ENCODE measurements at regions not wholly inside any gene's neighbourhood (a gene's known extent, or its start where the extent isn't known, plus 50 kb on each side); places are given as distances from the start of the nearest gene placed in this dataset.

DNA sequence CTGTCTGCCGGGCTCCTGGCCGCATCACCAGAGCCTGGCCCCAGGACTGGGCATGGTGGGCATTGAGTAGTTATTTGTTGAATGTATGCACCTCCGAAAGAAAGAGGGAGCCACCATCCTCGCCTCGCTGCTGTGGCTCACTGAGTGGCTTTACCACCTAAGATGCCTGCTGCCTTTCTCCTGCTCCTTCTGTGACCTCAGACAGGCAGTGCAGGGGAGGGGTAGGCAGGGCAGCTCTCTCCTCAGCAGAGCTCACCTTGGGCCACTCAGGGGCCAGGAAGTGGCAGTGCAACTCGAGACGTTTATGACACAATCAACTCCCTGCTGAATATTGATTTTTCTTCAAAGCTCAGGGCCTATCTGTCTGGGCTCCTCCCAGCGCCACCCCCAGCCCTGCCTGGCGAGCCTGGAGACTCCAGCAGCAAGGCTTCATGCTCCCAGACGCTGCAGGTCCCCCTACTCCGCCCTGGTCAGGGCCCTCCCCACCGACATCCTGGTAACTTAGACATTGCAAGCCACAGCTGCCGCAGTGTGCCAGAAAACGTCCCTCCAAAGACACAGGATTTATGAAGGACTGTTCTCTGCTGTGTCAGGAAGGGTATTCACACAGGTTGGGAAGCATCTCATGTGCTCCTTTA is 84.3 kb upstream of the DIO3 start:
- TF ChIP-seq, protein P1, sequence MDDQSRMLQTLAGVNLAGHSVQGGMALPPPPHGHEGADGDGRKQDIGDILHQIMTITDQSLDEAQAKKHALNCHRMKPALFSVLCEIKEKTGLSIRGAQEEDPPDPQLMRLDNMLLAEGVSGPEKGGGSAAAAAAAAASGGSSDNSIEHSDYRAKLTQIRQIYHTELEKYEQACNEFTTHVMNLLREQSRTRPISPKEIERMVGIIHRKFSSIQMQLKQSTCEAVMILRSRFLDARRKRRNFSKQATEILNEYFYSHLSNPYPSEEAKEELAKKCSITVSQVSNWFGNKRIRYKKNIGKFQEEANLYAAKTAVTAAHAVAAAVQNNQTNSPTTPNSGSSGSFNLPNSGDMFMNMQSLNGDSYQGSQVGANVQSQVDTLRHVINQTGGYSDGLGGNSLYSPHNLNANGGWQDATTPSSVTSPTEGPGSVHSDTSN (IDR thresholded peaks at IDR 0.05): no peak
- no peak for TF ChIP-seq RCOR1 (IDR thresholded peaks at IDR 0.05; ENCODE audit: low read length)
- no peak for TF ChIP-seq NFIC (IDR thresholded peaks at IDR 0.05; ENCODE audit: borderline replicate concordance)
- TF ChIP-seq, protein P2, sequence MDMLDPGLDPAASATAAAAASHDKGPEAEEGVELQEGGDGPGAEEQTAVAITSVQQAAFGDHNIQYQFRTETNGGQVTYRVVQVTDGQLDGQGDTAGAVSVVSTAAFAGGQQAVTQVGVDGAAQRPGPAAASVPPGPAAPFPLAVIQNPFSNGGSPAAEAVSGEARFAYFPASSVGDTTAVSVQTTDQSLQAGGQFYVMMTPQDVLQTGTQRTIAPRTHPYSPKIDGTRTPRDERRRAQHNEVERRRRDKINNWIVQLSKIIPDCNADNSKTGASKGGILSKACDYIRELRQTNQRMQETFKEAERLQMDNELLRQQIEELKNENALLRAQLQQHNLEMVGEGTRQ (IDR thresholded peaks at IDR 0.05; ENCODE audit: borderline replicate concordance, low read depth, low read length): no peak
- TF ChIP-seq MEF2A (IDR thresholded peaks at IDR 0.05; ENCODE audit: borderline replicate concordance, low read depth): no peak
- TF ChIP-seq JUND (IDR thresholded peaks at IDR 0.05): no peak
- TF ChIP-seq RXRA (IDR thresholded peaks at IDR 0.05; ENCODE audit: borderline replicate concordance, low read depth): no peak
- no peak for TF ChIP-seq POLR2AphosphoS5 (IDR thresholded peaks at IDR 0.05; ENCODE audit: low read depth, low read length)
- TF ChIP-seq, protein P3, sequence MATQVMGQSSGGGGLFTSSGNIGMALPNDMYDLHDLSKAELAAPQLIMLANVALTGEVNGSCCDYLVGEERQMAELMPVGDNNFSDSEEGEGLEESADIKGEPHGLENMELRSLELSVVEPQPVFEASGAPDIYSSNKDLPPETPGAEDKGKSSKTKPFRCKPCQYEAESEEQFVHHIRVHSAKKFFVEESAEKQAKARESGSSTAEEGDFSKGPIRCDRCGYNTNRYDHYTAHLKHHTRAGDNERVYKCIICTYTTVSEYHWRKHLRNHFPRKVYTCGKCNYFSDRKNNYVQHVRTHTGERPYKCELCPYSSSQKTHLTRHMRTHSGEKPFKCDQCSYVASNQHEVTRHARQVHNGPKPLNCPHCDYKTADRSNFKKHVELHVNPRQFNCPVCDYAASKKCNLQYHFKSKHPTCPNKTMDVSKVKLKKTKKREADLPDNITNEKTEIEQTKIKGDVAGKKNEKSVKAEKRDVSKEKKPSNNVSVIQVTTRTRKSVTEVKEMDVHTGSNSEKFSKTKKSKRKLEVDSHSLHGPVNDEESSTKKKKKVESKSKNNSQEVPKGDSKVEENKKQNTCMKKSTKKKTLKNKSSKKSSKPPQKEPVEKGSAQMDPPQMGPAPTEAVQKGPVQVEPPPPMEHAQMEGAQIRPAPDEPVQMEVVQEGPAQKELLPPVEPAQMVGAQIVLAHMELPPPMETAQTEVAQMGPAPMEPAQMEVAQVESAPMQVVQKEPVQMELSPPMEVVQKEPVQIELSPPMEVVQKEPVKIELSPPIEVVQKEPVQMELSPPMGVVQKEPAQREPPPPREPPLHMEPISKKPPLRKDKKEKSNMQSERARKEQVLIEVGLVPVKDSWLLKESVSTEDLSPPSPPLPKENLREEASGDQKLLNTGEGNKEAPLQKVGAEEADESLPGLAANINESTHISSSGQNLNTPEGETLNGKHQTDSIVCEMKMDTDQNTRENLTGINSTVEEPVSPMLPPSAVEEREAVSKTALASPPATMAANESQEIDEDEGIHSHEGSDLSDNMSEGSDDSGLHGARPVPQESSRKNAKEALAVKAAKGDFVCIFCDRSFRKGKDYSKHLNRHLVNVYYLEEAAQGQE (IDR thresholded peaks at IDR 0.05; ENCODE audit: low read depth, low read length): no peak
- TF ChIP-seq SIN3A (IDR thresholded peaks at IDR 0.05; ENCODE audit: borderline replicate concordance, low read depth, low read length): no peak
- no peak for TF ChIP-seq NRF1 (IDR thresholded peaks at IDR 0.05; ENCODE audit: low read depth, low read length)
- TF ChIP-seq CHD2 (IDR thresholded peaks at IDR 0.05; ENCODE audit: low read length, partially characterized antibody): no peak
- TF ChIP-seq MXI1 (IDR thresholded peaks at IDR 0.05; ENCODE audit: low read depth, low read length): no peak
- no peak for TF ChIP-seq EP300 (IDR thresholded peaks at IDR 0.05; ENCODE audit: borderline replicate concordance in 1 of 2, low read depth in 1 of 2, low read length in 1 of 2)
- Histone ChIP-seq H3K27ac (ENCODE audit: low read depth in 2 of 2, low read length in 1 of 2) (no peak overlapping the region; a peak in 1 of 4 replicates), H3K4me3 (ENCODE audit: low read depth in 2 of 2, low read length in 1 of 2) (no peak overlapping the region), H3K9me2 (no peaks in the 10 kb centered on the region), H3K4me1 (ENCODE audit: control insufficient read depth in 1 of 2, insufficient read depth in 2 of 2, low read depth in 1 of 2, low read length in 1 of 2) (peaks cover 0 to 27% of the 10 kb centered on the region in 2 experiments; a peak in 1 of 4 replicates), H3K36me3 (replicated peaks in 1 of 2; ENCODE audit: control insufficient read depth in 1 of 2, insufficient read depth in 2 of 2, low read length in 1 of 2) (no peaks in the 10 kb centered on the region), H2AFZ (ENCODE audit: low read depth) (no peak overlapping the region), H3K9ac (no peak overlapping the region), H3K4me2 (no peak overlapping the region), H3F3A (replicated peaks; ENCODE audit: insufficient read depth) (no peaks in the 10 kb centered on the region), H3K9me3 (no peaks in the 10 kb centered on the region), H4K20me1 (ENCODE audit: insufficient read depth) (no peaks in the 10 kb centered on the region), H3K27me3 (ENCODE audit: insufficient read depth) (no peaks in the 10 kb centered on the region), H3K79me2 (ENCODE audit: insufficient read depth) (no peaks in the 10 kb centered on the region)
- POLR2A ChIA-PET: no interaction called here
- CTCF ChIA-PET: no interaction called here
- WGBS (ENCODE audit: low lambda C conversion rate): 32% methylated on average over 10 of the region's 14 CpGs
- DNase-seq: no peak

Measured in SK-N-SH (cell line).